Fibroblast of the aortic adventitia (primary cell): ENCODE measurements at regions not wholly inside any gene's neighbourhood (a gene's known extent, or its start where the extent isn't known, plus 50 kb on each side); places are given as distances from the start of the nearest gene placed in this dataset.

Experiments
- DNase-seq: peaks from one replicate; pipeline ENCODE4 v3.0.0-alpha.2; 2010; ENCODE audit warnings: low read depth
- H3K4me3 ChIP-seq: 2 replicates; pipeline ENCODE4 v1.5.1; 2011; ENCODE audit warnings: low read depth, mild to moderate bottlenecking, control low read depth, low read length, moderate library complexity
- TF ChIP-seq, protein P1 (sequence below): IDR thresholded peaks from 2 replicates; pipeline ENCODE4 v1.5.1; 2011; ENCODE audit warnings: mild to moderate bottlenecking, low read length, control low read depth, inconsistent platforms; ENCODE audit not compliant: insufficient read depth

DNA sequence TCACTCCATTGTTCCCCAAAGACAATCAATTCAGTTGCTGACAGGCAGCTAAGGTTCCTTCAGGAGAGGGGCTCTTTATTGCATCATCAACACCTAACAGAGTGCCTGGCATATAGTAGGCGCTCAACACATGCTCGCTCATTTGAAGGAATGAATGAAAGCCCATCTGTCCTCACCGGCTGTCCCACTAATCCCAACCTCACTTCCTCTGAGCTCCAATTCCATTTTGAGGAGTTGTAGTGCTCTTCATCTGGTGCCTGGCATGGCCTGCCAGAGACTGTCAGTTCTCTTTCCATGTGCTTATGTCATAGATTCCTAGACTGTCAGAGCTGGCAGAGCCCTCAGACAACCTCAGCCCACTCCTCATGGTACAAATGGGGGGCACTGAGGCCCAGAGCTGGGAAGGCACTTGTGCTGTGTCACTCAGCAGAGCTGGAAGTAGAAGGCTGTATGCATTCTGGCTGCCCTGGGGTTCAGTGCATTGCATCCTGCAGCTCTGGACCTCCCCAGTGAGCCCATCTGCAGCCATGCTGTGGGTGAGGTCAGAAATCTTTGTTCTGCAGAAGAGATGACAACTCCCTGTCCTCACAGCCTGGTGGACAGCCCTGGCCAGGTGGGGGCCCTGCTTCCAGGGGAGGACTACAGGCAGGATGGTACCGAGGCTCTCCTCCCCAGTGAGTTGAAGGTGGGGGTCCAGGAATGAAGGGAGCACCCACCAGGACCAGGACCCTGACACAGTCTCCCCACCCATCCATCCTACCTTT is 134.9 kb upstream of the PJA1 start:
- TF ChIP-seq, protein P1, sequence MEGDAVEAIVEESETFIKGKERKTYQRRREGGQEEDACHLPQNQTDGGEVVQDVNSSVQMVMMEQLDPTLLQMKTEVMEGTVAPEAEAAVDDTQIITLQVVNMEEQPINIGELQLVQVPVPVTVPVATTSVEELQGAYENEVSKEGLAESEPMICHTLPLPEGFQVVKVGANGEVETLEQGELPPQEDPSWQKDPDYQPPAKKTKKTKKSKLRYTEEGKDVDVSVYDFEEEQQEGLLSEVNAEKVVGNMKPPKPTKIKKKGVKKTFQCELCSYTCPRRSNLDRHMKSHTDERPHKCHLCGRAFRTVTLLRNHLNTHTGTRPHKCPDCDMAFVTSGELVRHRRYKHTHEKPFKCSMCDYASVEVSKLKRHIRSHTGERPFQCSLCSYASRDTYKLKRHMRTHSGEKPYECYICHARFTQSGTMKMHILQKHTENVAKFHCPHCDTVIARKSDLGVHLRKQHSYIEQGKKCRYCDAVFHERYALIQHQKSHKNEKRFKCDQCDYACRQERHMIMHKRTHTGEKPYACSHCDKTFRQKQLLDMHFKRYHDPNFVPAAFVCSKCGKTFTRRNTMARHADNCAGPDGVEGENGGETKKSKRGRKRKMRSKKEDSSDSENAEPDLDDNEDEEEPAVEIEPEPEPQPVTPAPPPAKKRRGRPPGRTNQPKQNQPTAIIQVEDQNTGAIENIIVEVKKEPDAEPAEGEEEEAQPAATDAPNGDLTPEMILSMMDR = no peak
- no peak overlapping the region for H3K4me3 ChIP-seq
- DNase-seq = no peak

DNA sequence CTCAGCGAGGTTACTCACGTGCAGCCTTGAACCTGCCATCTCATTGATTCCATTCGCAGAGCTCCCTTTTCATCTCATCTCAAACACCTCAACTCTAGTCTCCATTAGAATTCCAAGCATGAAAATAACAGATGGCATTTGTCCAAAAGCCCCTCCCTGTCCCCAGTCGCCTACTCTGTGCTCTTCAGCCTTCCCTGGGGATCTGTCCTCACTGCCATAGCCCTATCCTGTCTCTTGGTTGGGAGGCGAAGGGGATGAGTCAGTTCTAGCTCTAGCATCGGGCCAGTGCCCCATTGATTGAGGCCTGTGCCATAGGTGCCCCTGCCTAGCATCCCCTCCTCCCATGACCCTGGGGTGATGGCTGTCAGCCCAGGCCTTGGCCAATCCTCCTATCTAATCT is 134.0 kb upstream of the PJA1 start:
- TF ChIP-seq, protein P1 = no peak
- no peak overlapping the region for H3K4me3 ChIP-seq
- no peak for DNase-seq

DNA sequence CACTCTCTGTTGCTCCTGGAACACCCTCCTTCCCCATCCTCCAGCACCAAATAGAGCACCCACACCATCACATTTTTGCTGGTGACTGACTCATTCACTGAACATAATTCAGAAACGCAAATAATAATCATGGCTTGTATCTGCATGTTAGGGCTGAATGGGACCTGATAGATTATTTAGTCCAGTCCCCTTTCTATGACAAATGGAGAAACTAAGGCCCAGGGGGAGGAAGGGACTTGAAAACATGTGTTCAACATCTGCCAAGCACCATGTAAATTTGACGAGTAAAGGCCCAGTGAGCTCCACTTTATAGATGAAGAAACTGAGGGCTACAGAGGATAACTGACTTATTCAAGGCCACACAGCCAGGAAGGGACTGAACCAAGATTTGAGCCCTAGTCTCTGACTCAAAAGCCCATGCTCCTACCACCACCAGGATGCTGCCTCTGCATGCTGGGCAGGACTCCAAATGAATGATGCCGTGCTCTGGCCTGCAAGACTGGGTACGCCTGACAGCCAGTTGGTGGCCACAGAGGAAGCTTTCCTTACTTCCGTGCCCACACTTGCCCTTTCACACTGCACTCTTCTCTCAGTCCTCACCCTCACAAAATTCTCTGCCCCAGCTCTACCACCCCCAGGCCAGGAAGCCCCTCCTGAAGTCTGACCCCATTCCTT is 133.3 kb upstream of the PJA1 start:
- peak; percentile 16 for DNase-seq
- H3K4me3 ChIP-seq = no peak overlapping the region
- TF ChIP-seq, protein P1 = no peak

DNA sequence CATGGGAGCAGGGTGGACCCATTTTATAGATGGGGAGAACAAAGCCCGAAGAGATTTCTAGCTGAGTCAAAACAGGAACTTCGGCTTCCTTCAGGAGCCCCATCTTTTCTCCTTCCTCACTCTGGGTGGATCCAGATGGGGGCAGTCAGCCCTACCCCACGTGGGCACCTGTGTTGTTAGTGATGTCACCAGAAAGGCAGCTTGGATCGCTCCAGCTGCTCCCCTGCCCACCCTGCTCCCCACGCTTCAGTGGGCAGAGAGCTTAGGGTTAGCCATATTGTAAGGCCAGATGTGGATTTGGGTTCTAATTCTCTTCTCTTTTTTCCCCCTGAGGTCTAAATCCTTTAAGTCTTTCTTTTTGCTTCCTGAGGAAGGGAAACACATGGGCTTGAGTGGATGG is 132.3 kb upstream of the PJA1 start:
- no peak overlapping the region for H3K4me3 ChIP-seq
- TF ChIP-seq, protein P1 = no peak
- no peak for DNase-seq

DNA sequence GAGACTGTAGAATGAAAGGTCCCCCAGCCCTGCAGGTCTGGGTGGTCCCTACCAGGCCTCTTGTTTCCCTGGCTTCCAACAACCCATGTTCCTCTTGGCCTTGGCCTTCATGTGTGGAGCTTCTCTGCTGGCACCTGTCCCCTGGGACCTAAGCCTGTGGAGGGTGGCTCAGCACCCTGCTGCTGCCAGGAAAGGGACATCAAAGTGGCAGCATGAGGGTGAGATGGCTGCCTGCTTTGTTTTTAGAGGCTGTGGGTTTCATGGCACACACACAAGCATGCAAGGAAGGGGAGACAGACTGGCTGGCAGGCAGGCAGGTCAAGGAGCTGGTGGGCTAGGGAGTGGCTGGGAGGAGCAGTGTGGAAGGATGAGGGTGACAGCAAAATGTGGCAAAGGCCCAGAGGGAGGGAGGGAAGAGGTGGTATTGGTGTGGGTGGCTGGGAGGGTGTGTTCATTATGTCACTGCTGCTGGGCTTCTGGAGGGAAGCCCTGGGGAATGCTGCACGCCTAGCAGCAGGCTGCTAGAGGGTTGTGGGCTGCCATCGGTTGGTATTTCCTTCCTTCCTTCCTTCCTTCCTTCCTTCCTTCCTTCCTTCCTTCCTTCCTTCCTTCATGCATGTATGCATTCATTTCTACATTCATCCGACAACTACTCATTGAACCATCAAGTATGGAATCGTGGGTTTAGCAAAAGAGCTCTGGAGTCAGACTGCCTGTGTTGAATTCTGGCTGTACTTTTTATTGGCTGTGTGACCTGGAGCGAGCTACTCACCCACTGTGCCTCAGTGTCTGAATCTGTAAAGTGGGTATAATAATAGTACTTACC is 128.7 kb upstream of the PJA1 start:
- DNase-seq = no peak
- no peak overlapping the region for H3K4me3 ChIP-seq
- TF ChIP-seq, protein P1 = no peak

DNA sequence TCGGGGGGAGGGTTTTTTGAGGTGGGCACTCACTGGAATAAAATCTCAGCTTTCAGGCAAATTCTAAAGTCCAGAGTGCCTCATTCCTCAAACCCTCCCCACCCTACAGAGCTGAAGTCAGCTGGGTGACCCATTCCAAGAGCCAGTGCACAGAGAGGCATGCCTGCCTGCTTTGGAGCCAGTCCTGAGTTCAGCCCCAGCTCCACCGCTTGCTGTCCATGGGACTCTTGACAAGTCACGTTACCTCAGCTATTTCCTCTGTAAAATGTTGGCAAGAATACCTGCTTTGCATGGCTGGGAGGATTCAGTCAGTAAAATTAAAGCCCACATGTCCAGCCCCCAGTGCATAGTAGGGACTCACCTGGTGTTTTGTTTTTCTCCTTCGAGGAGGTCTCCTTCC is 125.9 kb upstream of the PJA1 start:
- TF ChIP-seq, protein P1 = no peak
- DNase-seq = peak; percentile 31
- H3K4me3 ChIP-seq = no peak overlapping the region
